ENCODE measurements at regions not wholly inside any gene's neighbourhood (a gene's known extent, or its start where the extent isn't known, plus 50 kb on each side); places are given as distances from the start of the nearest gene placed in this dataset.
A peak's percentile ranks its signal among the peaks of the same experiment; 100 is the strongest.
"Not testable (repeated sequence)": the region's sequence is repeated elsewhere in the genome, so short reads cannot be mapped to it uniquely, and the experiment has no call there.

- no peak for DNase-seq (ENCODE audit: low spot score)
These were observed 775.2 kb upstream of the POU3F4 start for GRCh38 chrX:82732861-82733260.

DNA sequence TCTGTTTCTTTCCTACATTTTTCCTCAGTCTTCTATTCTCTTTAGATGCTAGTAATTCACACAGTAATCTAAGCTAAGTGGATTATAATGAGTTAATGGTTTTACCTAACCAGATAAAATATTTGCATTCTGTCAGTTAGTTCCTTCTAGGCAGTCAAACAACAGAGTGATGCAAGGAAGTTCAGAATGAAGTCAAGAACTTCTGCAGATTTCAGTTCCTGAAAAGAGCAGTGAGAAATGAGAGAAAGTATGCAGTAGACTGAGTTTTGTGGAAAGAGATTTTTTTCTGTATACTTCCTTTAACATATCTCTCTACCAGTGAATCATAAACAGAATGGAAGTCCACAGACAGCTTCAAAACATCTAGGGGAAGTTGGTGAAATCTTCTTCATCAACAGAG lies 774.0 kb upstream of the POU3F4 start:
- no peak for DNase-seq (ENCODE audit: low spot score)

GRCh38 chrX:82738313-82738712 lies 769.8 kb upstream of the POU3F4 start:
- DNase-seq (ENCODE audit: low spot score): not testable (repeated sequence)

- DNase-seq (ENCODE audit: low spot score): no peak
These were observed 765.7 kb upstream of the POU3F4 start for GRCh38 chrX:82742351-82742750.

GRCh38 chrX:82745725-82746124 lies 762.4 kb upstream of the POU3F4 start:
- not testable (repeated sequence) for DNase-seq (ENCODE audit: low spot score)

DNA sequence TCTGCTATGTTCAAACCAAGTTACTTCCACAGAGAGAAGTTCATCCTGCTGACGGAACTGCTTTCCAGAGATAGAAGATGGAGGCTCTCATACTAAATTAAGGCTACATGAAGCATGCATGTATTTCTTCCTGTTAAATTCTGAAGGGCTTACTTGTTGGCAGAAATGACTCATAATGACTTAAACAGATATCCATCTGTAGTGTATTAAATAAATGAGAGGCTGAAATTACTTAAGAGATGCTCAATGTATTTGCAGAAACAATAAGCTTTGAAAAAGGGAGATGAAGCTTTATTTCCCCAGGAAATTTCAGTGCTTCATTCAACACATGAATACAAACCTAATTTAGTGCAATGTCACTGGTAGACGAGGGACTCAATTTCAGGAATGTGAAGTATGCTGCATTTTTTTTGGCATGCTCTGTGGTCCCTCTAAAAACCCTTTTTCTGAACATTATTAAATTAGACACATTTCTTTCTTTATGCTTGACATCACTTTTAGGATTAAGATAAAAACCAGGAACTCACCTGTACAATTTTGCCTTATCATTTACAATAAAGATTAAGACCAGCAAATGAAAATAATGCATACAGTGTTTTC lies 759.1 kb upstream of the POU3F4 start:
- DNase-seq (ENCODE audit: low spot score): peak; percentile 5

GRCh38 chrX:82756272-82756671 lies 751.8 kb upstream of the POU3F4 start:
- no peak for DNase-seq (ENCODE audit: low spot score)

DNA sequence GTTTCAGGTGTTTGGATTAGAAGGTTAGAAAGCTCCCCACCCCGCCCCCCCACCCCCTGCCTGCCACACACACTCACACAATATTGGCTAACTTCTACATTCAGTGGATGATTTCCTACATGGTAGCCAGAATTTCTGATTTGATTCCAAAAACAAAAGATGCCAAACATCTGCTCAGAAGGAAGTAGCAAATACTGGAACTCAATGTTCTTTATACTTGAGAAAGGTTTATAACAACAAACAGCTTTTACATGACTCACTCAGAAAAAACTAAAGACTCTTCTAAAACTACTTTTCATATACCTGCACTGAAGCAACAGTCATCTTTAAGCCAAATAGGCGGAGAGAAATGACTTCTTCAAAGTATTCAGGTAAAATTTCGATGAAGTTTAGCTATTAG lies 750.5 kb upstream of the POU3F4 start:
- DNase-seq (ENCODE audit: low spot score): no peak

DNA sequence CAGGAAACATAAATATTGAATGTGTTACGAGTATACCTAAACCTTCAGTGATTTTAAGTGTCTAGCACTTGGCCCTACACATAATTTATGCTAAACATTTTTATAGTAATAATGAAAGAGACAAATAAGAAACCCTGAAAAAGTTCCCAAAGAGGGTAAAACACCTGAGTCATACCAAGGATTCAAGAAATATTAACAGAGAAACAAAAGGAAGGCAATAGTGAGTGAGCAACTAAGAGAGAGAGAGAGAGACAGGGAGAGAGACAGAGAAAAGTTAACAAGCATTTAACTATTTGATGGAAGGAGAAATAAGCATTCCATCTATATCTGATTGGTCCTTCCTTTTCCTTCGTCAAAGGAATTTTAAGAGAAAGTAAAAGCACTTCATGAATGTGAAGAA lies 743.6 kb upstream of the POU3F4 start:
- no peak for DNase-seq (ENCODE audit: low spot score)

DNA sequence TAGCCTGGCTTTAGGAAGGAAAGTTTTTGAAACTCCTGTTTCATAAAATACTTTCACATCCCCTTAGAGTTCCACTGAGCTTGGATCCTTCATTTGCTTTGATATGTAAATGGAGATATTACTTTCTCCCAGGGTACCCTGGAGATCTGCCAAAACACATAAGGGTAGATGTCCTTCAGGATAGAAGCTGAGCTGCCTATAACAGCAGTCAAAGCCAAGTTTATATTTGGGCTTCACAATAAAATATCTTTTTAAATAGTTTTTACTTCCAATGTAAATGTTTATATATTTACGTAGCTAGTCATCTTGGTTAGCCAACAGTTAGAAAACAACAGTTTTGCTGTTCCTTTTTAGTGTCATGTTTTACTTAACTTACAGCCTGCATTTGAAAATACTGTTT lies 742.3 kb upstream of the POU3F4 start:
- DNase-seq (ENCODE audit: low spot score): no peak

DNA sequence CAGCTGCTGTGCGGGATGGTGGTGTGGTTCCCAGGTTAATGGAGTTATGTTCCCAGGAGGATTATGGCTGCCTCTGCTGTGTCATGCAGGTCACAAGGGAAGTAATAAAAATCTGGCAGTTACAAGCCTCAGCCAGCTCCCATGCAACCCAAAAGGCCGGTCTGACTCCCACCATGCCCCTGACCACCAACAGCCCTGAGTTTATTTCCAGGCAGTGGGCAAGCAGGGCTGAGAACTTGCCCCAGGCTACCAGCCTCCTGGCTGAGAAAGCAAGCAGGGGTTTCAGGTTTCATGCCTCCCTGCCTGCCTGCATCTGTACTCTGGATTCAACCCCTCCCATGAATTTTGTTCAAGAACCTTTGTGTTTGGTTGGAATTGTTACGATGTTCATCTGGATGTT lies 732.7 kb upstream of the POU3F4 start:
- DNase-seq (ENCODE audit: low spot score): no peak

DNA sequence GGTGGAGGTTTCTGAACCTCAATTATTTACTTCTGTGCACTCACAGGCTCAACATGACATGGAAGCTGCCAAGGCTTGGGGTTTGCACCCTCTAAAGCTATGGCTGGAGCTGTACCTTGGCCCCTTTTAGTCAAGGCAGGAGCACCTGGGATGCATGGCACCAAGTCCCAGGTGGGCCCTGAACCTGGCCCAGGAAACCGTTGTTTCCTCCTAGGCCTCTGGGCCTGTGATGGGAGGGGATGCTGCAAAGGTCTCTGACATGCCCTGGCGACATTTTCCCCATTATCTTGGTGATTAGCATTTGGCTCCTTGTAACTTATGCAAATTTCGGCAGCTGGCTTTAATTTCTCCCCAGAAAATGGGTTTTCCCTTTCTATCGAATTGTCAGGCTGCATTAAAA lies 726.1 kb upstream of the POU3F4 start:
- DNase-seq (ENCODE audit: low spot score): no peak

DNA sequence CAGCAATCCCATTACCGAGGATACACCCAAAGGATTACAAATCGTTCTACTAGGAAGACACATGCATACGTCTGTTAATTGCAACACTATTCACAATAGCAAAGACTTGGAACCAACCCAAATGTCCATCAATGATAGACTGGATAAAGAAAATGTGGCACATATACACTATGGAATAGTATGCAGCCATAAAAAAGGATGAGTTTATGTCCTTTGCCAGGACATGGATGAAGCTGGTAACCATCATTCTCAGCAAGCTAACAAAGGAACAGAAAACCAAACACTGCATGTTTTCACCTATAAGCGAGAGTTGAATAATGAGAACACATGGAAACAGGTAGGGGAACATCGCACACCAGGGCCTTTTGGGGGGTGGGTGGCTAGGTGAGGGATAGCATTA lies 695.2 kb upstream of the POU3F4 start:
- DNase-seq (ENCODE audit: low spot score): not testable (repeated sequence)

- DNase-seq (ENCODE audit: low spot score): peak; percentile 80
These were observed 694.4 kb upstream of the POU3F4 start for GRCh38 chrX:82813671-82814078.

GRCh38 chrX:82816001-82816400 lies 692.1 kb upstream of the POU3F4 start:
- no peak for DNase-seq (ENCODE audit: low spot score)

GRCh38 chrX:82816562-82816961 lies 691.5 kb upstream of the POU3F4 start:
- DNase-seq (ENCODE audit: low spot score): peak; percentile 2

GRCh38 chrX:82842286-82842685 lies 665.8 kb upstream of the POU3F4 start:
- DNase-seq (ENCODE audit: low spot score): no peak

GRCh38 chrX:82848111-82848510 lies 660.0 kb upstream of the POU3F4 start:
- no peak for DNase-seq (ENCODE audit: low spot score)

All from A172 (cell line).